ENCODE measurements at regions not wholly inside any gene's neighbourhood (a gene's known extent, or its start where the extent isn't known, plus 50 kb on each side); places are given as distances from the start of the nearest gene placed in this dataset.

- intact Hi-C loops (cut with DNase I; ENCODE audit: low total_unique reads) = no loop called here
- DNase-seq = no peak
- Histone ChIP-seq H3K4me3 (no peak overlapping the region), H3K4me1 (no peaks in the 10 kb centered on the region), H3K36me3 (no peaks in the 10 kb centered on the region), H3K9me3 (no peaks in the 10 kb centered on the region), H3K27me3 (replicated peaks in 1 of 7) (no peaks in the 10 kb centered on the region), H3K27ac (no peak overlapping the region)
- TF ChIP-seq POLR2AphosphoS5 (IDR thresholded peaks at IDR 0.05) = no peak
- TF ChIP-seq CTCF (IDR thresholded peaks at IDR 0.05 in 8 of 11, conservative IDR thresholded peaks at IDR 0.05 in 3 of 11) = no peak
- TF ChIP-seq POLR2A (IDR thresholded peaks at IDR 0.05) = no peak
These were observed 207.1 kb downstream of the TRAM1L1 start for GRCh38 chr4:116878280-116878679.

- no peaks in the 10 kb centered on the region for H3K36me3 ChIP-seq
- no peak overlapping the region for H3K27ac ChIP-seq
- H3K4me3 ChIP-seq = no peak overlapping the region
- no peaks in the 10 kb centered on the region for H3K4me1 ChIP-seq
- intact Hi-C loops (cut with DNase I; ENCODE audit: low total_unique reads) = no loop called here
- TF ChIP-seq POLR2A (IDR thresholded peaks at IDR 0.05) = no peak
- no peak for TF ChIP-seq CTCF (IDR thresholded peaks at IDR 0.05 in 8 of 11, conservative IDR thresholded peaks at IDR 0.05 in 3 of 11)
- no peak for TF ChIP-seq POLR2AphosphoS5 (IDR thresholded peaks at IDR 0.05)
- WGBS, 5 donors = 75 to 91% (median 83%) methylated on average over 1 of the region's 1 CpG
- no peaks in the 10 kb centered on the region for H3K27me3 ChIP-seq (replicated peaks in 1 of 7)
- DNase-seq = no peak
- H3K9me3 ChIP-seq = no peaks in the 10 kb centered on the region
These were observed 208.3 kb downstream of the TRAM1L1 start for GRCh38 chr4:116877069-116877468.

GRCh38 chr4:116872941-116873340 lies 212.4 kb downstream of the TRAM1L1 start:
- H3K9me3 ChIP-seq = no peaks in the 10 kb centered on the region
- intact Hi-C loops (cut with DNase I; ENCODE audit: low total_unique reads) = no loop called here
- no peak for DNase-seq
- no peaks in the 10 kb centered on the region for H3K27me3 ChIP-seq (replicated peaks in 1 of 7)
- no peak overlapping the region for H3K4me3 ChIP-seq
- WGBS, 5 donors = 52 to 82% (median 65%) methylated on average over 1 of the region's 1 CpG
- TF ChIP-seq CTCF (IDR thresholded peaks at IDR 0.05 in 8 of 11, conservative IDR thresholded peaks at IDR 0.05 in 3 of 11) = no peak
- TF ChIP-seq POLR2A (IDR thresholded peaks at IDR 0.05) = no peak
- TF ChIP-seq POLR2AphosphoS5 (IDR thresholded peaks at IDR 0.05) = no peak
- no peak overlapping the region for H3K27ac ChIP-seq
- no peaks in the 10 kb centered on the region for H3K36me3 ChIP-seq
- H3K4me1 ChIP-seq = no peaks in the 10 kb centered on the region

- intact Hi-C loops (cut with DNase I; ENCODE audit: low total_unique reads) = no loop called here
- no peak for DNase-seq
- H3K27ac ChIP-seq = no peak overlapping the region
- no peaks in the 10 kb centered on the region for H3K36me3 ChIP-seq
- no peak for TF ChIP-seq POLR2A (IDR thresholded peaks at IDR 0.05)
- no peak for TF ChIP-seq CTCF (IDR thresholded peaks at IDR 0.05 in 8 of 11, conservative IDR thresholded peaks at IDR 0.05 in 3 of 11)
- no peak for TF ChIP-seq POLR2AphosphoS5 (IDR thresholded peaks at IDR 0.05)
- H3K27me3 ChIP-seq (replicated peaks in 1 of 7) = no peaks in the 10 kb centered on the region
- no peaks in the 10 kb centered on the region for H3K4me1 ChIP-seq
- H3K4me3 ChIP-seq = no peak overlapping the region
- no peaks in the 10 kb centered on the region for H3K9me3 ChIP-seq
- 75 to 91% (median 87%) methylated on average over 1 of the region's 1 CpG for WGBS, 5 donors
These were observed 213.1 kb downstream of the TRAM1L1 start for GRCh38 chr4:116872308-116872707.
